A204.1 (cell line): ENCODE measurements at regions not wholly inside any gene's neighbourhood (a gene's known extent, or its start where the extent isn't known, plus 50 kb on each side); places are given as distances from the start of the nearest gene placed in this dataset.
"Not testable (repeated sequence)": the region's sequence is repeated elsewhere in the genome, so short reads cannot be mapped to it uniquely, and the experiment has no call there.

Experiments
- FAIRE-seq: peaks from 2 replicates; lab custom pipeline; 2012; peaks lifted over from hg19 to GRCh38; lab: Jason Lieb, UNC

- FAIRE-seq = no peak
Measured at GRCh38 chr13:70769817-70770216, 661.6 kb upstream of the KLHL1 start.

- no peak for FAIRE-seq
Measured at GRCh38 chr13:70758932-70759331, 650.7 kb upstream of the KLHL1 start.

- no peak for FAIRE-seq
Measured at GRCh38 chr13:70756088-70756487, 647.8 kb upstream of the KLHL1 start.

- FAIRE-seq = no peak
Measured at GRCh38 chr13:70755456-70755855, 647.2 kb upstream of the KLHL1 start.

- no peak for FAIRE-seq
Measured at GRCh38 chr13:70747262-70747661, 639.0 kb upstream of the KLHL1 start.

- not testable (repeated sequence) for FAIRE-seq
Measured at GRCh38 chr13:70746469-70746868, 638.2 kb upstream of the KLHL1 start.

GRCh38 chr13:70736622-70737317, 628.5 kb upstream of the KLHL1 start:
- no peak for FAIRE-seq

- FAIRE-seq = no peak
Measured at GRCh38 chr13:70732611-70733010, 624.4 kb upstream of the KLHL1 start.

GRCh38 chr13:70729369-70729768, 621.1 kb upstream of the KLHL1 start:
- FAIRE-seq = no peak

GRCh38 chr13:70723732-70724131, 615.5 kb upstream of the KLHL1 start:
- no peak for FAIRE-seq

- FAIRE-seq = no peak
Measured at GRCh38 chr13:70720386-70720785, 612.1 kb upstream of the KLHL1 start.

GRCh38 chr13:70714993-70715392, 606.7 kb upstream of the KLHL1 start:
- no peak for FAIRE-seq

- no peak for FAIRE-seq
Measured at GRCh38 chr13:70708775-70709174, 600.5 kb upstream of the KLHL1 start.

- no peak for FAIRE-seq
Measured at GRCh38 chr13:70703755-70704154, 595.5 kb upstream of the KLHL1 start.

- no peak for FAIRE-seq
Measured at GRCh38 chr13:70694996-70695715, 586.9 kb upstream of the KLHL1 start.

GRCh38 chr13:70668983-70669382, 560.7 kb upstream of the KLHL1 start:
- FAIRE-seq = no peak

- FAIRE-seq = no peak
Measured at GRCh38 chr13:70668293-70668692, 560.0 kb upstream of the KLHL1 start.

GRCh38 chr13:70666883-70667556, 558.8 kb upstream of the KLHL1 start:
- FAIRE-seq = no peak

- no peak for FAIRE-seq
Measured at GRCh38 chr13:70662231-70662940, 554.1 kb upstream of the KLHL1 start.

- FAIRE-seq = no peak
Measured at GRCh38 chr13:70644052-70644451, 535.8 kb upstream of the KLHL1 start.

GRCh38 chr13:70634893-70635292, 526.6 kb upstream of the KLHL1 start:
- peak; percentile 78 for FAIRE-seq

GRCh38 chr13:70630247-70630646, 522.0 kb upstream of the KLHL1 start:
- no peak for FAIRE-seq

GRCh38 chr13:70623239-70623638, 515.0 kb upstream of the KLHL1 start:
- FAIRE-seq = peak; percentile 97
